ENCODE measurements at regions not wholly inside any gene's neighbourhood (a gene's known extent, or its start where the extent isn't known, plus 50 kb on each side); places are given as distances from the start of the nearest gene placed in this dataset.

- Histone ChIP-seq H3K4me2 (ENCODE audit: insufficient read depth in 1 of 2, low read depth in 2 of 2, low read length in 2 of 2) (no peak overlapping the region), H2BK20ac (ENCODE audit: low read length) (no peak overlapping the region), H4K91ac (replicated peaks; ENCODE audit: insufficient read length, low read length) (no peak overlapping the region), H4K8ac (ENCODE audit: extremely low read depth, insufficient read depth, low read length) (no peak overlapping the region), H3K23ac (ENCODE audit: insufficient read length) (no peak overlapping the region), H2BK12ac (ENCODE audit: low read depth, low read length) (no peak overlapping the region), H3K79me2 (ENCODE audit: control insufficient read depth in 1 of 2, insufficient read depth in 2 of 2, low read length in 2 of 2) (no peaks in the 10 kb centered on the region), H3K4me3 (ENCODE audit: extremely low read depth in 1 of 4, insufficient read depth in 2 of 4, low read depth in 3 of 4, low read length in 4 of 4) (no peak overlapping the region), H4K20me1 (replicated peaks in 1 of 2; ENCODE audit: control insufficient read depth in 1 of 2, insufficient read depth in 2 of 2, low read length in 2 of 2) (no peaks in the 10 kb centered on the region), H3K4me1 (replicated peaks in 1 of 4; ENCODE audit: control insufficient read depth in 3 of 4, insufficient read depth in 4 of 4, low read length in 3 of 4) (no peaks in the 10 kb centered on the region), H3K9me3 (ENCODE audit: insufficient read depth in 2 of 2, low read depth in 1 of 2, low read length in 1 of 2) (no peaks in the 10 kb centered on the region), H2BK120ac (replicated peaks; ENCODE audit: low read depth, low read length) (no peak overlapping the region), H3K27me3 (replicated peaks in 1 of 4; ENCODE audit: control insufficient read depth in 3 of 4, extremely low read depth in 1 of 4, insufficient read depth in 3 of 4, low read length in 3 of 4) (no peaks in the 10 kb centered on the region), H3K79me1 (ENCODE audit: low read depth, low read length) (no peaks in the 10 kb centered on the region), H3K18ac (ENCODE audit: extremely low read depth, low read length) (no peak overlapping the region), H4K5ac (ENCODE audit: insufficient read length, low read depth, low read length) (no peak overlapping the region), H3K27ac (ENCODE audit: low read depth, low read length) (no peak overlapping the region), H3K36me3 (ENCODE audit: control insufficient read depth in 2 of 4, insufficient read depth in 4 of 4, low read length in 3 of 4) (no peaks in the 10 kb centered on the region), H2AFZ (ENCODE audit: low read length) (no peak overlapping the region), H3K56ac (replicated peaks; ENCODE audit: insufficient read length, low read depth, low read length) (no peak overlapping the region), H2BK5ac (ENCODE audit: low read depth, low read length) (no peak overlapping the region), H3K14ac (ENCODE audit: insufficient read length) (no peak overlapping the region), H2BK15ac (ENCODE audit: low read length) (no peak overlapping the region), H2AK5ac (ENCODE audit: low read depth, low read length) (no peak overlapping the region), H3K4ac (replicated peaks; ENCODE audit: insufficient read length, low read depth, low read length) (no peak overlapping the region), H3K23me2 (ENCODE audit: low read depth, low read length) (no peaks in the 10 kb centered on the region), H3K9ac (replicated peaks in 1 of 4; ENCODE audit: extremely low read depth in 1 of 4, low read depth in 3 of 4, low read length in 3 of 4) (no peak overlapping the region)
- no peak for DNase-seq (ENCODE audit: low read depth in 1 of 2, low spot score in 2 of 2)
- ChIA-PET CTCF (ENCODE audit: partially characterized antibody) (interaction anchor here (3.2 kb wide), 1 partner anchor 9 kb away, joined by 9 read pairs; no protein-coding TSS in a partner anchor), POLR2A (ENCODE audit: partially characterized antibody) (no interaction called here)
- TF ChIP-seq SP1 (IDR thresholded peaks at IDR 0.05; ENCODE audit: low read depth, low read length): no peak
- WGBS, 2 experiments (ENCODE audit: extremely low coverage in 1 of 2, insufficient coverage in 1 of 2, insufficient read length in 1 of 2, insufficient replicate concordance in 2 of 2, low coverage in 1 of 2, low lambda C conversion rate in 2 of 2, missing lambda C conversion rate in 1 of 2): 78% methylated on average over 2 of the region's 2 CpGs; no CpG with 5 or more reads in 1 of the 2 experiments
- no peak for FAIRE-seq
These were observed 241.4 kb upstream of the JUN start for GRCh38 chr1:59025201-59025600.

Data from H1 (cell line).